ENCODE measurements at regions not wholly inside any gene's neighbourhood (a gene's known extent, or its start where the extent isn't known, plus 50 kb on each side); places are given as distances from the start of the nearest gene placed in this dataset.

DNA sequence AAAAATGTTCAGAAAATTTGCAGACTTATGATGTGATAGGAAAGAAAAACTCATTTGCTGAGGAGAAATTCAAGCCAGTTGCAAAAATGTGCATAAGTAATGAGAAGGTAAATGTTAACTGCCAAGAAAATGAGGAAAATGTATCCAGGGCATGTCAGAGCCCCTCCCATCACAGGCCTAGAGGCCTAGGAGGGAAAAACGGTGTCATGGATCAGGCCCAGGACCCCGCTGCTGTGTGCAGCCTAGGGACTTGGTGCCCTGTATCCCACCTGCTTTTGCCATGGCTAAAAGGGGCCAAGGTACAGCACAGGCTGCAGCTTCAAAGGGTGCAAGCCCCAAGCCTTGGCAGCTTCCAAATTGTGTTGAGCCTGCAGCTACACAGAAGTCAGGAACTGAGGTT, 214.0 kb upstream of the ADGRL4 start:
- Histone ChIP-seq H3K9me3 (ENCODE audit: low read length) (peaks cover 84% of the 10 kb centered on the region), H3K79me2 (ENCODE audit: insufficient read depth, low read length) (no peaks in the 10 kb centered on the region), H3K4me3 (replicated peaks in 1 of 3; ENCODE audit: insufficient read depth in 1 of 3, low read depth in 2 of 3, low read length in 3 of 3) (no peak overlapping the region), H3K27ac (ENCODE audit: extremely low read length, insufficient read depth, low read length) (no peak overlapping the region), H4K20me1 (ENCODE audit: insufficient read depth, low read length) (no peaks in the 10 kb centered on the region), H3K9ac (ENCODE audit: insufficient read depth, low read depth, low read length) (no peak overlapping the region), H3K27me3 (ENCODE audit: control insufficient read depth in 1 of 2, insufficient read depth in 2 of 2, low read length in 2 of 2) (no peaks in the 10 kb centered on the region), H3K4me1 (ENCODE audit: insufficient read depth, low read length) (no peaks in the 10 kb centered on the region), H3K36me3 (replicated peaks in 1 of 2; ENCODE audit: control insufficient read depth in 1 of 2, insufficient read depth in 2 of 2, low read length in 2 of 2) (no peaks in the 10 kb centered on the region), H3K4me2 (ENCODE audit: low read depth, low read length) (no peak overlapping the region), H2AFZ (ENCODE audit: low read length) (no peak overlapping the region)
- DNase-seq (ENCODE audit: low spot score) (no peak), FAIRE-seq (no peak), ATAC-seq (no peak)
- ChIA-PET CTCF (ENCODE audit: low intra/inter-chr PET ratio, low total read pairs) (no interaction called here), POLR2A (no interaction called here)
- no TSS peak for BruUV-seq (replicated peaks)
- intact Hi-C loops (cut with micrococcal nuclease; ENCODE audit: unreplicated experiment) = no loop called here
- TF ChIP-seq SIX1 (CRISPR knock-in tag; IDR thresholded peaks at IDR 0.05; ENCODE audit: borderline replicate concordance) = no peak
- TF ChIP-seq NFE2L1 (CRISPR knock-in tag; IDR thresholded peaks at IDR 0.05; ENCODE audit: borderline replicate concordance) = no peak
- no peak for TF ChIP-seq ZNF556 (CRISPR knock-in tag; IDR thresholded peaks at IDR 0.05; ENCODE audit: borderline replicate concordance)
- TF ChIP-seq ZNF383 (CRISPR knock-in tag; IDR thresholded peaks at IDR 0.05; ENCODE audit: borderline replicate concordance) = no peak
- TF ChIP-seq, protein P1, sequence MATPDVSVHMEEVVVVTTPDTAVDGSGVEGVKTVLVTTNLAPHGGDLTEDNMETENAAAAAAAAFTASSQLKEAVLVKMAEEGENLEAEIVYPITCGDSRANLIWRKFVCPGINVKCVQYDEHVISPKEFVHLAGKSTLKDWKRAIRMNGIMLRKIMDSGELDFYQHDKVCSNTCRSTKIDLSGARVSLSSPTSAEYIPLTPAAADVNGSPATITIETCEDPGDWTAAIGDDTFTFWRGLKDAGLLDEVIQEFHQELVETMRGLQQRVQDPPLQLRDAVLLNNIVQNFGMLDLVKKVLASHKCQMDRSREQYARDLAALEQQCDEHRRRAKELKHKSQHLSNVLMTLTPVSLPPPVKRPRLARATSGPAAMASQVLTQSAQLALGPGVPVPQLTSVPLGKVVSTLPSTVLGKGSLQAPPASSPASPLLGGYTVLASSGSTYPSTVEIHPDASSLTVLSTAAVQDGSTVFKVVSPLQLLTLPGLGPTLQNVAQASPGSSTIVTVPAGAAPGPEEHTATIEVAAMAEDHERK (CRISPR knock-in tag; IDR thresholded peaks at IDR 0.05; ENCODE audit: low read depth) = no peak
- no peak for TF ChIP-seq ZBTB38 (CRISPR knock-in tag; IDR thresholded peaks at IDR 0.05)
- TF ChIP-seq, protein P2, sequence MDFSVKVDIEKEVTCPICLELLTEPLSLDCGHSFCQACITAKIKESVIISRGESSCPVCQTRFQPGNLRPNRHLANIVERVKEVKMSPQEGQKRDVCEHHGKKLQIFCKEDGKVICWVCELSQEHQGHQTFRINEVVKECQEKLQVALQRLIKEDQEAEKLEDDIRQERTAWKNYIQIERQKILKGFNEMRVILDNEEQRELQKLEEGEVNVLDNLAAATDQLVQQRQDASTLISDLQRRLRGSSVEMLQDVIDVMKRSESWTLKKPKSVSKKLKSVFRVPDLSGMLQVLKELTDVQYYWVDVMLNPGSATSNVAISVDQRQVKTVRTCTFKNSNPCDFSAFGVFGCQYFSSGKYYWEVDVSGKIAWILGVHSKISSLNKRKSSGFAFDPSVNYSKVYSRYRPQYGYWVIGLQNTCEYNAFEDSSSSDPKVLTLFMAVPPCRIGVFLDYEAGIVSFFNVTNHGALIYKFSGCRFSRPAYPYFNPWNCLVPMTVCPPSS (IDR thresholded peaks at IDR 0.05) = no peak
- TF ChIP-seq, protein P3, sequence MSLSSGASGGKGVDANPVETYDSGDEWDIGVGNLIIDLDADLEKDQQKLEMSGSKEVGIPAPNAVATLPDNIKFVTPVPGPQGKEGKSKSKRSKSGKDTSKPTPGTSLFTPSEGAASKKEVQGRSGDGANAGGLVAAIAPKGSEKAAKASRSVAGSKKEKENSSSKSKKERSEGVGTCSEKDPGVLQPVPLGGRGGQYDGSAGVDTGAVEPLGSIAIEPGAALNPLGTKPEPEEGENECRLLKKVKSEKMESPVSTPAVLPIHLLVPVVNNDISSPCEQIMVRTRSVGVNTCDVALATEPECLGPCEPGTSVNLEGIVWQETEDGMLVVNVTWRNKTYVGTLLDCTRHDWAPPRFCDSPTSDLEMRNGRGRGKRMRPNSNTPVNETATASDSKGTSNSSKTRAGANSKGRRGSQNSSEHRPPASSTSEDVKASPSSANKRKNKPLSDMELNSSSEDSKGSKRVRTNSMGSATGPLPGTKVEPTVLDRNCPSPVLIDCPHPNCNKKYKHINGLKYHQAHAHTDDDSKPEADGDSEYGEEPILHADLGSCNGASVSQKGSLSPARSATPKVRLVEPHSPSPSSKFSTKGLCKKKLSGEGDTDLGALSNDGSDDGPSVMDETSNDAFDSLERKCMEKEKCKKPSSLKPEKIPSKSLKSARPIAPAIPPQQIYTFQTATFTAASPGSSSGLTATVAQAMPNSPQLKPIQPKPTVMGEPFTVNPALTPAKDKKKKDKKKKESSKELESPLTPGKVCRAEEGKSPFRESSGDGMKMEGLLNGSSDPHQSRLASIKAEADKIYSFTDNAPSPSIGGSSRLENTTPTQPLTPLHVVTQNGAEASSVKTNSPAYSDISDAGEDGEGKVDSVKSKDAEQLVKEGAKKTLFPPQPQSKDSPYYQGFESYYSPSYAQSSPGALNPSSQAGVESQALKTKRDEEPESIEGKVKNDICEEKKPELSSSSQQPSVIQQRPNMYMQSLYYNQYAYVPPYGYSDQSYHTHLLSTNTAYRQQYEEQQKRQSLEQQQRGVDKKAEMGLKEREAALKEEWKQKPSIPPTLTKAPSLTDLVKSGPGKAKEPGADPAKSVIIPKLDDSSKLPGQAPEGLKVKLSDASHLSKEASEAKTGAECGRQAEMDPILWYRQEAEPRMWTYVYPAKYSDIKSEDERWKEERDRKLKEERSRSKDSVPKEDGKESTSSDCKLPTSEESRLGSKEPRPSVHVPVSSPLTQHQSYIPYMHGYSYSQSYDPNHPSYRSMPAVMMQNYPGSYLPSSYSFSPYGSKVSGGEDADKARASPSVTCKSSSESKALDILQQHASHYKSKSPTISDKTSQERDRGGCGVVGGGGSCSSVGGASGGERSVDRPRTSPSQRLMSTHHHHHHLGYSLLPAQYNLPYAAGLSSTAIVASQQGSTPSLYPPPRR (CRISPR knock-in tag; IDR thresholded peaks at IDR 0.05; ENCODE audit: borderline replicate concordance) = no peak
- TF ChIP-seq ZNF232 (CRISPR knock-in tag; IDR thresholded peaks at IDR 0.05; ENCODE audit: borderline replicate concordance) = no peak
- TF ChIP-seq, protein P4, sequence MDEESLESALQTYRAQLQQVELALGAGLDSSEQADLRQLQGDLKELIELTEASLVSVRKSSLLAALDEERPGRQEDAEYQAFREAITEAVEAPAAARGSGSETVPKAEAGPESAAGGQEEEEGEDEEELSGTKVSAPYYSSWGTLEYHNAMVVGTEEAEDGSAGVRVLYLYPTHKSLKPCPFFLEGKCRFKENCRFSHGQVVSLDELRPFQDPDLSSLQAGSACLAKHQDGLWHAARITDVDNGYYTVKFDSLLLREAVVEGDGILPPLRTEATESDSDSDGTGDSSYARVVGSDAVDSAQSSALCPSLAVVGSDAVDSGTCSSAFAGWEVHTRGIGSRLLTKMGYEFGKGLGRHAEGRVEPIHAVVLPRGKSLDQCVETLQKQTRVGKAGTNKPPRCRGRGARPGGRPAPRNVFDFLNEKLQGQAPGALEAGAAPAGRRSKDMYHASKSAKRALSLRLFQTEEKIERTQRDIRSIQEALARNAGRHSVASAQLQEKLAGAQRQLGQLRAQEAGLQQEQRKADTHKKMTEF (CRISPR knock-in tag; IDR thresholded peaks at IDR 0.05) = no peak
- no peak for TF ChIP-seq ZBTB42 (CRISPR knock-in tag; IDR thresholded peaks at IDR 0.05)
- TF ChIP-seq RFXANK (CRISPR knock-in tag; IDR thresholded peaks at IDR 0.05) = no peak
- no peak for TF ChIP-seq ZZZ3 (CRISPR knock-in tag; IDR thresholded peaks at IDR 0.05; ENCODE audit: borderline replicate concordance)
- no peak for TF ChIP-seq KAT2B (IDR thresholded peaks at IDR 0.05; ENCODE audit: borderline replicate concordance, low read depth, low read length)
- TF ChIP-seq GATAD2A (CRISPR knock-in tag; IDR thresholded peaks at IDR 0.05) = no peak
- 6% methylated on average over 2 of the region's 2 CpGs for WGBS (ENCODE audit: low lambda C conversion rate)
- in situ Hi-C loops (cut with HindIII; ENCODE audit: extremely low pct_ligation_motif_present, low pct_unique_long_range_greater_than_20kb) = no loop called here

Data from HepG2 (cell line).